Astrocyte of the spinal cord (primary cell): ENCODE measurements at regions not wholly inside any gene's neighbourhood (a gene's known extent, or its start where the extent isn't known, plus 50 kb on each side); places are given as distances from the start of the nearest gene placed in this dataset.
"Not testable (repeated sequence)": the region's sequence is repeated elsewhere in the genome, so short reads cannot be mapped to it uniquely, and the experiment has no call there.

Experiments used
- DNase-seq: peaks from one replicate; pipeline ENCODE4 v3.0.0; 2011; ENCODE audit warnings: low read depth, low spot score
- H3K4me3 ChIP-seq: 2 replicates; pipeline ENCODE4 v1.5.1; 2011; ENCODE audit warnings: low read depth, mild to moderate bottlenecking, low read length, moderate library complexity
- in situ Hi-C: cut with HindIII; loops from 2 replicates; pipeline ENCODE4 v1.10.0; 2017; ENCODE audit warnings: low sequenced_read_pairs
- TF ChIP-seq, protein P1 (sequence below): IDR thresholded peaks from 2 replicates; pipeline ENCODE4 v1.5.1; 2012; ENCODE audit warnings: low read depth, mild to moderate bottlenecking, low read length, inconsistent platforms

DNA sequence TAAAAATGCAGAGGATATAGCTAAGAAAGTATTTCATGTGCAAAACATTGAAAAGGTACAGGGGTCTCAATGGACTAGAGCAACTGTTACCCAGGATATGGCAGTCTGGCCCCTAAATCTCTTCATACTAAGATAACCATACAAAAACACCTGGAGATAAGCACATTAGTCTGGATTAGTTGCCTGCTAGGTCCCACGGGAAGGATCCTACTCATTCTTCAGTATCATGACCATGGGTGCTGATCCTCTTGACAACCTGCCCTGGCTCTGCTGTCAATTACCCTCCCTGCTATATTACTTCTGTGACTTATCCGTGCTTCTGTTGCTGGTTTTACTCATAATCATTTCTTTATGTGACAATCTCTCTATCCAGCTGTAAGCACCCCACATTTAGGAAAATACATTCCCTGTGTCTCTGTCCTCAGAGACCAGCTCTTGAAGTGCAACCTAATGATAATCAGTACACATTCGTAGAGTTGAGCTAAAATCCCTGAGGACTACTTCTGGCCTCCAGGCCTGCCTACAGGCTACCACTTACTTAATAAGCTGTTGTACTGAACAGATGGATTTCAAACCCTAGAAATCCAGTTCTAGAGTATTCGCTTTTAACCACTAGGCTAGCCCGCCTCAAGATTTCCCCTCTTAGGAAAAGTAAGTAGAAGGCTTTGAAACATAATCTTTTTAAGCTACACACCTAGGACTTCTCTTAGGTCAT is 190.5 kb upstream of the OR13F1 start:
- in situ Hi-C loops, result no loop called here
- no peak for DNase-seq

DNA sequence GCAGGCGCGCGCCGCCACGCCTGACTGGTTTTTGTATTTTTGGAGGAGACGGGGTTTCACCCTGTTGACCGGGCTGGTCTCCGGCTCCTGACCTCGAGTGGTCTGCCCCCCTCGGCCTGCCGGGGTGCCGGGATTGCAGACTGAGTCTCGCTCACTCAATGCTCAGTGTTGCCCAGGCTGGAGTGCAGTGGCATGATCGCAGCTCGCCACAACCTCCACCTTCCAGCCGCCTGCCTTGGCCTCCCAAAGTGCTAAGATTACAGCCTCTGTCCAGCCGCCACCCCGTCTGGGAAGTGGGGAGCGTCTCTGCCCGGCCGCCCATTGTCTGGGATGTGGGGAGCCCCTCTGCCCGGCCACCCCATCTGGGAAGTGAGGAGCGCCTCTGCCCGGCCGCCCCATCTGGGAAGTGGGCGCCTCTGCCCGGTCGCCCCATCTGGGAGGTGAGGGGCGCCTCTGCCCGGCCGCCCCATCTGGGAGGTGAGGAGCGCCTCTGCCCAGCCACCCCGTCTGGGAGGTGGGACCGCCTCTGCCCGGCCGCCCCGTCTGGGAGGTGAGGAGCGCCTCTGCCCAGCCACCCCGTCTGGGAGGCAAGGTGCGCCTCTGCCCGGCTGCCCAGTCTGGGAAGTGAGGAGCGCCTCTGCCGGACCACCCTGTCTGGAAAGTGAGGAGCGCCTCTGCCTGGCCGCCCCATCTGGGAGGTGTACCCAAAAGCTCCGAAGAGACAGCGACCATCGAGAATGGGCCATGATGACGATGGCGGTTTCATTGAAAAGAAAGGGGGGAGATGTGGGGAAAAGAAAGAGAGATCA is 187.7 kb upstream of the OR13F1 start:
- DNase-seq, H3K4me3 ChIP-seq, in situ Hi-C loops: not testable (repeated sequence)

More for the DNA sequence above, 190.5 kb upstream of the OR13F1 start:
- TF ChIP-seq, protein P1, sequence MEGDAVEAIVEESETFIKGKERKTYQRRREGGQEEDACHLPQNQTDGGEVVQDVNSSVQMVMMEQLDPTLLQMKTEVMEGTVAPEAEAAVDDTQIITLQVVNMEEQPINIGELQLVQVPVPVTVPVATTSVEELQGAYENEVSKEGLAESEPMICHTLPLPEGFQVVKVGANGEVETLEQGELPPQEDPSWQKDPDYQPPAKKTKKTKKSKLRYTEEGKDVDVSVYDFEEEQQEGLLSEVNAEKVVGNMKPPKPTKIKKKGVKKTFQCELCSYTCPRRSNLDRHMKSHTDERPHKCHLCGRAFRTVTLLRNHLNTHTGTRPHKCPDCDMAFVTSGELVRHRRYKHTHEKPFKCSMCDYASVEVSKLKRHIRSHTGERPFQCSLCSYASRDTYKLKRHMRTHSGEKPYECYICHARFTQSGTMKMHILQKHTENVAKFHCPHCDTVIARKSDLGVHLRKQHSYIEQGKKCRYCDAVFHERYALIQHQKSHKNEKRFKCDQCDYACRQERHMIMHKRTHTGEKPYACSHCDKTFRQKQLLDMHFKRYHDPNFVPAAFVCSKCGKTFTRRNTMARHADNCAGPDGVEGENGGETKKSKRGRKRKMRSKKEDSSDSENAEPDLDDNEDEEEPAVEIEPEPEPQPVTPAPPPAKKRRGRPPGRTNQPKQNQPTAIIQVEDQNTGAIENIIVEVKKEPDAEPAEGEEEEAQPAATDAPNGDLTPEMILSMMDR, result no peak
- no peak overlapping the region for H3K4me3 ChIP-seq

DNA sequence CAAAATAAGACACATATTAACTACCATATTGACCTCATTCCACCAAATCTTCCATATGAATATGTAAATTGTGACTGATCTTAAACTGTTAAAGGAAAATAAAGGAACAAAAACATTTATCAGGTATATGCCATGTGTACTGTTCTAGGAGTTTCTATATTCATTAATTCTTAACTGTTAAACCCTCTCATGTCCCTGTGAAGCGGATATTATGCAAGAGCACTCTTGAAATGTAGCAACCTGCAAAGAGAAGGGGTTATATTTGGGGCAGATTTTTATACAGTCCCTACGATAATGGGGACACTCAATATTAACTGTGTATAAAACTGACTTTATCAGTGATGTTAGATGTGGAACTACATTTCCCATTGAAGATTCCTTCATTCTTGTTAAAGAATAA is 184.9 kb upstream of the OR13F1 start:
- TF ChIP-seq, protein P1, result no peak
- no peak overlapping the region for H3K4me3 ChIP-seq
- in situ Hi-C loops, result no loop called here
- DNase-seq, result no peak

DNA sequence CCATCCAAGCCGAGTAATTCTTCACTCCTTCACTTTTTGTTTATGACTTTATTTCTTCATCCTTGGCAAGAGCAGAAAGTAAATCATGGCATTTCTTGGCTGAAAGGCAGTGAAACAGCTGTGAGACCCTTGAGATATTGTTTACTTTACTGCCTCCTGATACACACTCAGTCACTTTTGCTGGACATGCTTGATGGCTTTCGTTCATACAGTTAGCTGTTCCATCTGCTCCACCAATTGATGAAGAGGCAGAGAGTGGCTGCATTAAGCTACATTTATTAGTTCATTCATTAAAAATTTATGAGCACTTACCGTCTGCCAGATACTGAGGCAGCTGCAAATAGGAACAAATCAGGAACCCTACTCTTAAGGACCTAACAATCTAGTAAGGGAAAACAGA is 184.4 kb upstream of the OR13F1 start:
- no peak for DNase-seq
- no peak overlapping the region for H3K4me3 ChIP-seq
- TF ChIP-seq, protein P1, result no peak
- in situ Hi-C loops, result no loop called here

DNA sequence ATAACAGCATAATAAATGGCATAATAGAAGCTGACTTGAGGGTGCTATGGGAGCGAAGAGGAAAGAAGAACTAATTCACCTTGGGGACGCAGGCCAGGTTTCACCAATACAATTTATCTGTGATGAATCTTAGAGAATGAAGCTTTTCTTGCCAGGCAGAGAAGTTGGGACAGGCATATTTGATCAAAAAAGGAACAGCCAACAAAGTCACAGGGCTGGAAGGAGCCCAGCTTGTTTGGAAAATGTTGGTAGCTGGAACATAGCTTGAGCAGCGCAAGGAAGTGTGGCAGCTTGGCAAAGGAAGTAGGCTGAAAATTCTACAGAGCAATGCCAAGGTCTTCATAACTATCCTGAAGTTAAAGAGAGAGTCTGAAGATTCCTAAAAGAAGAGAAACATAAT is 181.5 kb upstream of the OR13F1 start:
- DNase-seq, result no peak
- H3K4me3 ChIP-seq, result no peak overlapping the region
- in situ Hi-C loops, result no loop called here
- TF ChIP-seq, protein P1, result no peak

DNA sequence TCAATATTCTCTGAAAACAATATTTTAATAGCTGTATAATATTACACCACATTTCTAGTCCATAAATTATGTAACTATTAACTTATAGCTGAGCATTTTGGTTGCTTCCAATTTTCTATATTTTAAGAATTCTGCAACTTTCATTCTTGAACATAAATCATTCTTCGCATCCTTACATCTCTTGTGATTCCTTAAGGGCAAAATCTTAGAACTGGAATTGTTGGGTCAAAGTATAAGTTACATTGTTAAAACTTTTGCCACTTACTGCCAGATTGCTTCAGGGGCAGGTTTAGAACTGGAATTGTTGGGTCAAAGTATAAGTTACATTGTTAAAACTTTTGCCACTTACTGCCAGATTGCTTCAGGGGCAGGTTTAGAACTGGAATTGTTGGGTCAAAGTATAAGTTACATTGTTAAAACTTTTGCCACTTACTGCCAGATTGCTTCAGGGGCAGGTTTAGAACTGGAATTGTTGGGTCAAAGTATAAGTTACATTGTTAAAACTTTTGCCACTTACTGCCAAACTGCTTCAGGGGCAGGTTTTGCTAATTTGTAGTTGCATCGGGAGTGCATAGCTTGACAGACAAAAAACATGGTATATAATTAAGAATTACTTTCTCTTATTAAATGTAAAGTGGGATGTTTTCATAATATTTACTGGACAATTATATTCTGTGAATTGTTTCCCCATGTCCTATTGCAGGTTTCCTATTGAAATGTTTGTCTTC is 179.9 kb upstream of the OR13F1 start:
- H3K4me3 ChIP-seq, DNase-seq, in situ Hi-C loops: not testable (repeated sequence)

DNA sequence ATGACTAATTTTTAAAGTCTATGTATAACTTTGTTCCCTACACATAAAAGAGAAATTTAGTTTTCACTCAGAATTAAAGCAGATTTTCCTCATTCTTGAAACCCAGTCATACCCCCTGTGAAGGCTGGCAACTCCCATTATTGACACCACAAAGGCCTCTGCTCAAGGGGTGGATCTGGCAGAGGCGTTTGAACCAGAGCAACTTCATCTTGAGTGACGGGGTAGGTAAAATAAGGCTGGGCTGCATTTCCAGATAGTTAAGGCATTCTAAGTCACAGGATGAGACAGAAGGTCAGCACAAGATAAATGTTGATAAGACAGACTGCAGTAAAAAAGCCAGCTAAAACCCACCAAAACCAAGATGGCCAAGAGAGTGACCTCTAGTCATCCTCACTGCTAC is 177.2 kb upstream of the OR13F1 start:
- in situ Hi-C loops, result no loop called here
- no peak overlapping the region for H3K4me3 ChIP-seq
- DNase-seq, result no peak
- TF ChIP-seq, protein P1, result no peak
